ENCODE measurements at regions not wholly inside any gene's neighbourhood (a gene's known extent, or its start where the extent isn't known, plus 50 kb on each side); places are given as distances from the start of the nearest gene placed in this dataset.

DNA sequence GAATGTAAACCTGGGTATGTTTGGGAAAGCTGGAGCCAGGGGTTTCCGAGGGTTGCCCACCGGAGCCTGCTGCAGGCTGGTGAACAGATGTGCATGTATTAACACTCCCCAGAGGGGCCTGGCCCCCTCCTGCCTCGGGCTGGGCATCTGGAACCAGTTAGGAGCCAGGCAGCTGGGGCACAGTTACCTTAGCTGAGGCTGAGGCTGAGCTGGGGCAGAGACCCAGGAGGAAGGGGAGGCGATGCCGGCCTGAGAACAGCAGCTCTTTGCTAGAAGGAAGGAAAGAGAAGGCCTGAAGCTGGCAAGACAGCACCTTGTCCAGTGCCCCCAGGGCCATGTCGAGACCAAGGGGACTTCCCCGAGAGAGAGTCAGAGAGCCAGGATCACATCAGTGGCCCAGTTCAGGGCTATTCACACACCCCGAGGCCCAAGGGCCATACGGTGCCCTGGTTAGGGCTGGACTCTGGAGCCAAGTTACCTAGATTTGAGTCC, 65.8 kb downstream of the RMI2 start:
- H3K4me3 ChIP-seq (replicated peaks; ENCODE audit: low read depth, low read length): no peak overlapping the region
- no peak for DNase-seq (ENCODE audit: low read depth)
- TF ChIP-seq CTCF (IDR thresholded peaks at IDR 0.05; ENCODE audit: low read length, missing control alignments): no peak

GRCh38 chr16:11412175-11412904, 67.1 kb downstream of the RMI2 start:
- no peak overlapping the region for H3K4me3 ChIP-seq (replicated peaks; ENCODE audit: low read depth, low read length)
- no peak for TF ChIP-seq CTCF (IDR thresholded peaks at IDR 0.05; ENCODE audit: low read length, missing control alignments)
- no peak for DNase-seq (ENCODE audit: low read depth)

DNA sequence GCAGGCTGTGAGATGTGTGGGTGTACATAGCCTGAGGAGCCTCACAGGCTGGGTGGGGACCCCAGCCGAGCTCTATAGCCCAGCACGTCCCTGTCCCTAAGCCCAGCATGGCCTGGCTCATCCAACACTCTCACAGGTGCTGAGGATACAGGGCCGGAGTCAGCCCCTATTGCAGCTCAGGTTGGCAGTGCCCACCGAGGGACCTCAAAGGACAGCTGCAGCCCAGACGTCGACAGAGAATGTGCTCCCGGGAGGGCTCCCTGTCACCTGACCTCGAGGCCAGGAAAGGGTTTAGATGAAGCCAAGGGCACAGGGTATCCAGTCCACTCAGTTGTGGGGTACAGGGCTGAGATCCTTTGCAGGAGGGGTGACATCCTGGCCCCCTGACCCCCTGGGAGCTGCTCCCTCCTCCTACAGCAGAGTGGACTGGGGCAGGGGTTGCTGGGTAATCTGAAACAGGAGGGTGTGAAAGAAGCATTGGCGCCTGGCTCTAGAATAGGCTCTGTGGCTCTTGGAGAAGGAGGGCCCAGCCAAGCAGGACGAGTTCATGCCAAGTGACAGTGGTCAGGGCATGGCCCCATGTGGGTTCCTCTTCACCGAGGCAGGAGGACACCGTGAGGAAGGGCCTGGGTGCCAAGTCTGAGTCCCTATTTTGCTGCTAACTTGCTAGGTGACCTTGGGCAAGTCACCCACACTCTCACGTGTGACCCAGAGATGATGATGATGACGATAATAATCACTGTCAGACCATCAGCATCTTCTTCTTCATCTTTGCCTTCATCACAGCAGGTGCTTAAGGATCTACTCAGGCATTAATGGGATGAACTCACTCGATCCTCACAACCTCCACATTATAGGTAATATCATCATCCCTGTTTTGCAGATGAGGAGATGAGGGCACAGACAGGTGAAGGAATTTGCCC, 68.0 kb downstream of the RMI2 start:
- no peak for TF ChIP-seq CTCF (IDR thresholded peaks at IDR 0.05; ENCODE audit: low read length, missing control alignments)
- no peak for DNase-seq (ENCODE audit: low read depth)
- no peak overlapping the region for H3K4me3 ChIP-seq (replicated peaks; ENCODE audit: low read depth, low read length)

DNA sequence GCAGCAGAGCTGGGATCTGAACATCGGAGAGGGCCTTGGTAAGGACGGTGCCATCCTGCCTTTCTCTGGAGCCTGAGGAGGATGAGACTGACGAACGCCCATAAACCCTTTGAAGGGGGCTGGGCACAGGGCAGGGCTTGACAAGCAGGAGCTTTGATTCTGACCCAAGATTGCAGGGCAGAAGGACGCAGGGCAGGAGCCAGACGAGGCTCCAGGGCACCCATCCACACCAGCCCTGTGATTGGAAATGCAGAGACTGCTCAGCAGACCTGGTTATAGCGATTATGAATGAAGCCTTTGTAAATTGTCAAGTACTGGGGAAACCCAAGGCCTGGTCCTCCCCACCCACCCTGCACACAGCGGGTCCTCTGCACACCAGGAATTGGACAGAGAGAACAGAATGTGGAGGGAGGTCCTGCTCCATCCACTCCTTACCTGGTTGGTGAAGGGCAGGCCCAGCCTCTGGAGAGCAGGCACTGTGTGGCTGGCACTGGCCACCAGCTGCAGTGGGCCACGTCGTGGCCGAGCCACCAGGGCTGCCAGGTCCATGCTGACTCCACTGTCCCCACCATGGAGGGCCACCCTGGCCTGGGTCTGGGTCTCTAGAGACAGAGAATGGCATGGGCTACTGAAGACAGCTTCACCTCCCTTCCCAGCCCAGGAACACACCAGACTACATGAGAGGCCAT, 68.8 kb downstream of the RMI2 start:
- H3K4me3 ChIP-seq (replicated peaks; ENCODE audit: low read depth, low read length): no peak overlapping the region
- TF ChIP-seq CTCF (IDR thresholded peaks at IDR 0.05; ENCODE audit: low read length, missing control alignments): no peak
- no peak for DNase-seq (ENCODE audit: low read depth)

DNA sequence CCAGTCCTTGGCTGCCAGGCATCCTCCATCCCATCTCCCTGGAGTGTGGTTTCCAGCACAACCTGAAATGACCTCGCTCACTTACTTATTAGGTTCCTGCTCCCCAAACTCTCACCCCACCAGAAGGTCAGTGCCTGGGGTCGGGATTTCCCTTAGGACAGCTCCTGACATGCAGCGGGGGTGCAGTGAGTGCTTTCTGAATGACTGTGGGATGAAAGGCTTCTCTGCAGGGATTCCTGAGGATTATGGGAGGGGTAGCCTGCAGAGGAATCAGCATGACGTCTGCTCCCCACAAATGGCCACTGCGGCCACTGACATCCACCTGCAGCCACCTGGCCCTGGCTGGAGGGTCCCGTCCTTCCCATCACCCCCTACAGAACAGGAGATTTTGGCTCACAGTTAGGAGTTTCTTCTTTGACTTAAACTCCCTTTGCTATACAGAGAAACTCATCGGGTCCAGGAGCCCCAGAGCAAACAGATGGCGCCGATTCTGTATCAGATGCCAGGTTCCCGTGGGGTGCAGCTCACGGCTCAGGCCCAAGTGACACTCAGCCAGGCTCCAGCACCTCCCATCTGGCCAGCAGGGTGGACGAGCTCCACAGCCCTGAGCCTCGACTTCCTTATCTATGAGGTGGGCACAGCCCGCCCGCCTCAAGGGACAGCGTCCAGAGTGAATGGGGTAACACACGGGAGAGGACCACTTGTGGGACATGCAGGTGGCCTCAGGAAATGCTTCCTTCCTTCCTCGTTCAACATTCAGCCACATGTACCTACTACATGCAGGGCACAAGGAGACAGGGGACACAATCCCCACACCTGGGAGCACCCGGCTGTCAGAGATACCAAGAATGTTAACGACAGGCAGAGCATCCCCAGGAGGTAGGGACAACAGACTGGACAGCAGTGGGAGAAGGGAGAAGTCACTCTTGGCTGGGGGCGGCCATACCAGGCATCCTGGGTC, 69.8 kb downstream of the RMI2 start:
- no peak overlapping the region for H3K4me3 ChIP-seq (replicated peaks; ENCODE audit: low read depth, low read length)
- DNase-seq (ENCODE audit: low read depth): no peak
- TF ChIP-seq CTCF (IDR thresholded peaks at IDR 0.05; ENCODE audit: low read length, missing control alignments): no peak
